ENCODE measurements at regions not wholly inside any gene's neighbourhood (a gene's known extent, or its start where the extent isn't known, plus 50 kb on each side); places are given as distances from the start of the nearest gene placed in this dataset.

- Histone ChIP-seq H3K9ac (ENCODE audit: extremely low read depth, insufficient read length, low read length) (no peak overlapping the region), H3K4me1 (ENCODE audit: insufficient read depth, low read length) (peaks cover 3% of the 10 kb centered on the region; the same call in 1 of the 2 replicates), H3K4ac (ENCODE audit: low read depth, low read length) (no peak overlapping the region), H3K79me2 (ENCODE audit: insufficient read depth, low read length) (no peaks in the 10 kb centered on the region), H3T11ph (ENCODE audit: low read length) (no peak overlapping the region), H4K91ac (ENCODE audit: insufficient read length, low read depth, low read length) (no peak overlapping the region), H3K27me3 (ENCODE audit: insufficient read depth, low read length) (no peaks in the 10 kb centered on the region), H3K56ac (ENCODE audit: insufficient read length, low read depth, low read length) (no peak overlapping the region), H3K27ac (ENCODE audit: insufficient read length, low read depth, low read length) (no peak overlapping the region), H3K9me3 (ENCODE audit: control insufficient read depth, low read depth, low read length) (no peaks in the 10 kb centered on the region), H2BK120ac (ENCODE audit: low read depth, low read length, poor library complexity, severe bottlenecking) (no peak overlapping the region), H3K18ac (ENCODE audit: insufficient read length, low read depth, low read length) (no peak overlapping the region), H4K8ac (replicated peaks; ENCODE audit: insufficient read length, low read depth, low read length) (no peak overlapping the region), H3K23me2 (ENCODE audit: insufficient read length, low read depth, low read length, poor library complexity, severe bottlenecking) (no peaks in the 10 kb centered on the region), H2AFZ (ENCODE audit: low read length) (no peak overlapping the region), H3K14ac (ENCODE audit: insufficient read depth, low read length) (no peak overlapping the region), H2BK12ac (ENCODE audit: insufficient read length, low read depth, low read length) (no peak overlapping the region), H2AK5ac (ENCODE audit: insufficient read length, low read length) (no peak overlapping the region), H3K4me2 (ENCODE audit: insufficient read depth, insufficient read length, low read length) (no peak overlapping the region), H2BK15ac (ENCODE audit: low read depth, low read length) (no peak overlapping the region), H4K5ac (ENCODE audit: insufficient read length, low read depth, low read length) (no peak overlapping the region), H2BK20ac (ENCODE audit: low read depth, low read length, poor library complexity, severe bottlenecking) (no peak overlapping the region), H2BK5ac (ENCODE audit: insufficient read length, low read length) (no peak overlapping the region), H4K20me1 (ENCODE audit: control insufficient read depth, insufficient read depth, insufficient read length) (no peaks in the 10 kb centered on the region), H3K79me1 (ENCODE audit: insufficient read depth, low read depth, low read length, poor library complexity, severe bottlenecking) (no peaks in the 10 kb centered on the region), H3K23ac (ENCODE audit: insufficient read length, low read depth, low read length) (no peak overlapping the region)
- Mint-ChIP-seq H3K4me1 (peaks cover 16 to 19% of the 10 kb centered on the region in 2 experiments), H3K27ac (no peak overlapping the region), H3K36me3 (ENCODE audit: insufficient read depth in 1 of 3, low read depth in 3 of 3) (no peaks in the 10 kb centered on the region), H3K27me3 (ENCODE audit: low read depth) (peaks cover 4% of the 10 kb centered on the region), H3K4me3 (no peak overlapping the region), H3K9me3 (no peaks in the 10 kb centered on the region)
- DNase-seq: no peak
- no CpG with 5 or more reads among the region's 15 CpGs for WGBS (ENCODE audit: extremely low coverage, insufficient read length, low lambda C conversion rate)
- no peak for TF ChIP-seq CTCF (conservative IDR thresholded peaks at IDR 0.05)
Observed at GRCh38 chr5:56454219-56454862, 221.2 kb upstream of the ANKRD55 start.

Measured in H9 (cell line).